GM12878 (cell line): ENCODE measurements at regions not wholly inside any gene's neighbourhood (a gene's known extent, or its start where the extent isn't known, plus 50 kb on each side); places are given as distances from the start of the nearest gene placed in this dataset.

Source experiments
- ATAC-seq: fragments of 200-7000 bp; cut with Tn5 transposase; 3 replicates; pipeline ENCODE4 v1.9.1; 2020; ENCODE audit warnings: mild to moderate bottlenecking, moderate library complexity
- BruUV-seq: library from RNA; stranded (reverse); fragments of 400-500 nt; replicated peaks from 2 replicates; lab custom pipeline; 2021; lab: Mats Ljungman, UMichigan
- CTCF ChIA-PET: fragments of 300-600 bp; sonication (Branson Sonifier 250); formaldehyde crosslinking; extraction: SDS; loops from one replicate; lab custom pipeline; 2021; ENCODE audit warnings: inconsistent platforms; lab: Yijun Ruan, JAX
- POLR2A ChIA-PET: fragments of 350-600 bp; formaldehyde crosslinking; extraction: SDS; loops from one replicate; lab custom pipeline; 2021; ENCODE audit warnings: inconsistent platforms; lab: Charles Lee
- RAD21 ChIA-PET: fragments of 300-600 bp; sonication (Branson Sonifier 250); formaldehyde crosslinking; loops from one replicate; lab custom pipeline; 2023; ENCODE audit warnings: antibody characterized with exemption; ENCODE audit not compliant: unreplicated experiment; lab: Charles Lee
- SMC1A ChIA-PET: fragments of 300-600 bp; sonication (Branson Sonifier 250); formaldehyde crosslinking; loops from one replicate; lab custom pipeline; 2023; ENCODE audit not compliant: unreplicated experiment, uncharacterized antibody; lab: Charles Lee
- DNase-seq: peaks from one replicate; pipeline ENCODE4 v3.0.0-alpha.2; 2011; ENCODE audit warnings: low read depth, low spot score
- FAIRE-seq: peaks from 3 replicates; lab custom pipeline; 2011; peaks lifted over from hg19 to GRCh38; lab: Jason Lieb, UNC
- H2AFZ ChIP-seq: 2 replicates; pipeline ENCODE4 v1.6.0; 2011; ENCODE audit warnings: low read depth, low read length, control low read depth; ENCODE audit not compliant: control insufficient read depth
- H3K27ac ChIP-seq: 2 replicates; pipeline ENCODE4 v1.5.1; 2011; ENCODE audit warnings: control low read depth; ENCODE audit not compliant: control insufficient read depth, insufficient read depth
- H3K27me3 ChIP-seq, 2 experiments: replicated peaks in 1 of 2; 2 replicates each; pipeline versions ENCODE4 v1.6.0 to v1.6.1; 2011; ENCODE audit warnings: low read length in 1 of 2; ENCODE audit not compliant: control insufficient read depth in 2 of 2, insufficient read depth in 2 of 2
- H3K36me3 ChIP-seq, 2 experiments: 2 replicates each; pipeline ENCODE4 v1.5.1; 2011; ENCODE audit warnings: low read length in 1 of 2; ENCODE audit not compliant: control insufficient read depth in 2 of 2, insufficient read depth in 2 of 2
- H3K4me1 ChIP-seq: 2 replicates; pipeline ENCODE4 v1.6.1; 2011; ENCODE audit warnings: mild to moderate bottlenecking, low read length, moderate library complexity, mixed read lengths; ENCODE audit not compliant: control insufficient read depth, insufficient read depth
- H3K4me2 ChIP-seq: 2 replicates; pipeline ENCODE4 v1.6.0; 2011; ENCODE audit warnings: control low read depth; ENCODE audit not compliant: control insufficient read depth, insufficient read depth
- H3K4me3 ChIP-seq: fragments of 200-600 bp; sonication (generic); 2 replicates; pipeline ENCODE4 v1.5.1; 2016
- H3K79me2 ChIP-seq: 2 replicates; pipeline ENCODE4 v1.6.0; 2011; ENCODE audit warnings: low read length; ENCODE audit not compliant: control insufficient read depth, insufficient read depth
- H3K9ac ChIP-seq: 2 replicates; pipeline ENCODE4 v1.8.0; 2011; ENCODE audit warnings: low read length, control low read depth, mixed read lengths; ENCODE audit not compliant: control insufficient read depth, insufficient read depth
- H3K9me3 ChIP-seq: replicated peaks from 3 replicates; pipeline ENCODE4 v1.5.1; 2011; ENCODE audit warnings: mild to moderate bottlenecking, low read length; ENCODE audit not compliant: control insufficient read depth, insufficient read depth
- H4K20me1 ChIP-seq: 2 replicates; pipeline ENCODE4 v1.6.0; 2011; ENCODE audit not compliant: control insufficient read depth, insufficient read depth
- BCL3 ChIP-seq: IDR thresholded peaks from 2 replicates; pipeline ENCODE4 v1.6.1; 2011; ENCODE audit warnings: borderline replicate concordance, low read depth, mild to moderate bottlenecking, moderate library complexity, low read length; ENCODE audit not compliant: insufficient read depth, poor library complexity, severe bottlenecking
- CEBPZ ChIP-seq: fragments of 150-350 bp; IDR thresholded peaks from 2 replicates; pipeline ENCODE4 v1.6.1; 2016; ENCODE audit warnings: low read depth, low read length
- CHD2 ChIP-seq: IDR thresholded peaks from 2 replicates; pipeline ENCODE4 v1.6.1; 2011; ENCODE audit warnings: low read depth, low read length, improper control_type of control experiment, borderline replicate concordance
- IRF4 ChIP-seq: IDR thresholded peaks from 2 replicates; pipeline ENCODE4 v1.6.1; 2011; ENCODE audit warnings: low read depth, low read length
- KDM1A ChIP-seq: fragments of 200-600 bp; sonication (generic); IDR thresholded peaks from 2 replicates; pipeline ENCODE4 v1.6.1; 2016; ENCODE audit warnings: borderline replicate concordance
- NR2C1 ChIP-seq: fragments of 450-650 bp; IDR thresholded peaks from 2 replicates; pipeline ENCODE4 v1.6.1; 2017; ENCODE audit warnings: antibody characterized with exemption, mild to moderate bottlenecking, moderate library complexity
- SMC3 ChIP-seq: IDR thresholded peaks from 2 replicates; pipeline ENCODE4 v1.6.1; 2011; ENCODE audit warnings: low read length, improper control_type of control experiment, borderline replicate concordance
- SREBF2 ChIP-seq: IDR thresholded peaks from 2 replicates; pipeline ENCODE4 v1.6.1; 2012; ENCODE audit warnings: mild to moderate bottlenecking, low read length
- SRF ChIP-seq, 2 experiments: IDR thresholded peaks; 2 replicates each; pipeline ENCODE4 v1.6.1; 2011; ENCODE audit warnings: low read depth in 2 of 2, low read length in 2 of 2, mild to moderate bottlenecking in 1 of 2, moderate library complexity in 1 of 2
- USF2 ChIP-seq: IDR thresholded peaks from 2 replicates; pipeline ENCODE4 v1.6.1; 2011; ENCODE audit warnings: low read depth, low read length, improper control_type of control experiment, borderline replicate concordance
- ZNF274 ChIP-seq: IDR thresholded peaks from one replicate; pipeline ENCODE4 v1.8.0; 2011; ENCODE audit not compliant: insufficient read length, insufficient read depth
- WGBS: methylation state at CpG from one replicate; pipeline ENCODE4 v1.1.6; 2016; ENCODE audit warnings: low lambda C conversion rate; ENCODE audit not compliant: insufficient replicate concordance, insufficient coverage; ENCODE audit errors: missing lambda C conversion rate; 5-methylcytosine and 5-hydroxymethylcytosine counted together
- in situ Hi-C: fragments of 300-500 bp; cut with MboI; formaldehyde crosslinking; loops from 9 replicates; pipeline ENCODE4 v1.14.3; 2018; ENCODE audit warnings: mixed read lengths
- intact Hi-C: fragments of 100-400 bp; cut with micrococcal nuclease; formaldehyde crosslinking; loops from one replicate; pipeline ENCODE4 v1.14.2; 2022; ENCODE audit not compliant: unreplicated experiment

- no peaks in the 10 kb centered on the region for H3K79me2 ChIP-seq
- no peaks in the 10 kb centered on the region for H3K36me3 ChIP-seq
- intact Hi-C loops (no loop called here), in situ Hi-C loops (no loop called here)
- ATAC-seq (no peak), DNase-seq (no peak), FAIRE-seq (no peak)
- TF ChIP-seq SREBF2 (no peak), USF2 (no peak), KDM1A (no peak), SMC3 (no peak), CEBPZ (no peak), IRF4 (no peak), SRF (IDR thresholded peaks at IDR 0.05; ENCODE audit: low read depth in 2 of 2, low read length in 2 of 2) (no peak), NR2C1 (no peak), CHD2 (no peak), BCL3 (no peak), ZNF274 (no peak)
- H3K4me3 ChIP-seq: no peak overlapping the region
- H3K27ac ChIP-seq: no peak overlapping the region
- 3% methylated on average over 3 of the region's 3 CpGs for WGBS
- BruUV-seq: no TSS peak
- H4K20me1 ChIP-seq: no peaks in the 10 kb centered on the region
- CTCF ChIA-PET: no interaction called here
- no peak overlapping the region for H3K4me2 ChIP-seq
- RAD21 ChIA-PET: no interaction called here
- H3K4me1 ChIP-seq: no peaks in the 10 kb centered on the region
- H3K27me3 ChIP-seq: no peaks in the 10 kb centered on the region
- SMC1A ChIA-PET: no interaction called here
- H3K9ac ChIP-seq: no peak overlapping the region
- H2AFZ ChIP-seq: no peak overlapping the region
- H3K9me3 ChIP-seq: no peaks in the 10 kb centered on the region
- POLR2A ChIA-PET: no interaction called here
Observed at GRCh38 chr15:48066456-48066855, 54.3 kb upstream of the SLC24A5 start.
